GM12878 (cell line): ENCODE measurements at regions not wholly inside any gene's neighbourhood (a gene's known extent, or its start where the extent isn't known, plus 50 kb on each side); places are given as distances from the start of the nearest gene placed in this dataset.

ENCODE experiments used
- ATAC-seq: fragments of 200-7000 bp; cut with Tn5 transposase; 3 replicates; pipeline ENCODE4 v1.9.1; 2020; ENCODE audit warnings: mild to moderate bottlenecking, moderate library complexity
- BruUV-seq: library from RNA; stranded (reverse); fragments of 400-500 nt; replicated peaks from 2 replicates; lab custom pipeline; 2021; lab: Mats Ljungman, UMichigan
- CTCF ChIA-PET: fragments of 300-600 bp; sonication (Branson Sonifier 250); formaldehyde crosslinking; extraction: SDS; loops from one replicate; lab custom pipeline; 2021; ENCODE audit warnings: inconsistent platforms; lab: Yijun Ruan, JAX
- POLR2A ChIA-PET: fragments of 350-600 bp; formaldehyde crosslinking; extraction: SDS; loops from one replicate; lab custom pipeline; 2021; ENCODE audit warnings: inconsistent platforms; lab: Charles Lee
- RAD21 ChIA-PET: fragments of 300-600 bp; sonication (Branson Sonifier 250); formaldehyde crosslinking; loops from one replicate; lab custom pipeline; 2023; ENCODE audit warnings: antibody characterized with exemption; ENCODE audit not compliant: unreplicated experiment; lab: Charles Lee
- SMC1A ChIA-PET: fragments of 300-600 bp; sonication (Branson Sonifier 250); formaldehyde crosslinking; loops from one replicate; lab custom pipeline; 2023; ENCODE audit not compliant: unreplicated experiment, uncharacterized antibody; lab: Charles Lee
- DNase-seq: peaks from one replicate; pipeline ENCODE4 v3.0.0-alpha.2; 2011; ENCODE audit warnings: low read depth, low spot score
- FAIRE-seq: peaks from 3 replicates; lab custom pipeline; 2011; peaks lifted over from hg19 to GRCh38; lab: Jason Lieb, UNC
- H2AFZ ChIP-seq: 2 replicates; pipeline ENCODE4 v1.6.0; 2011; ENCODE audit warnings: low read depth, low read length, control low read depth; ENCODE audit not compliant: control insufficient read depth
- H3K27ac ChIP-seq: 2 replicates; pipeline ENCODE4 v1.5.1; 2011; ENCODE audit warnings: control low read depth; ENCODE audit not compliant: control insufficient read depth, insufficient read depth
- H3K27me3 ChIP-seq, 2 experiments: replicated peaks in 1 of 2; 2 replicates each; pipeline versions ENCODE4 v1.6.0 to v1.6.1; 2011; ENCODE audit warnings: low read length in 1 of 2; ENCODE audit not compliant: control insufficient read depth in 2 of 2, insufficient read depth in 2 of 2
- H3K36me3 ChIP-seq, 2 experiments: 2 replicates each; pipeline ENCODE4 v1.5.1; 2011; ENCODE audit warnings: low read length in 1 of 2; ENCODE audit not compliant: control insufficient read depth in 2 of 2, insufficient read depth in 2 of 2
- H3K4me1 ChIP-seq: 2 replicates; pipeline ENCODE4 v1.6.1; 2011; ENCODE audit warnings: mild to moderate bottlenecking, low read length, moderate library complexity, mixed read lengths; ENCODE audit not compliant: control insufficient read depth, insufficient read depth
- H3K4me2 ChIP-seq: 2 replicates; pipeline ENCODE4 v1.6.0; 2011; ENCODE audit warnings: control low read depth; ENCODE audit not compliant: control insufficient read depth, insufficient read depth
- H3K4me3 ChIP-seq: fragments of 200-600 bp; sonication (generic); 2 replicates; pipeline ENCODE4 v1.5.1; 2016
- H3K79me2 ChIP-seq: 2 replicates; pipeline ENCODE4 v1.6.0; 2011; ENCODE audit warnings: low read length; ENCODE audit not compliant: control insufficient read depth, insufficient read depth
- H3K9ac ChIP-seq: 2 replicates; pipeline ENCODE4 v1.8.0; 2011; ENCODE audit warnings: low read length, control low read depth, mixed read lengths; ENCODE audit not compliant: control insufficient read depth, insufficient read depth
- H3K9me3 ChIP-seq: replicated peaks from 3 replicates; pipeline ENCODE4 v1.5.1; 2011; ENCODE audit warnings: mild to moderate bottlenecking, low read length; ENCODE audit not compliant: control insufficient read depth, insufficient read depth
- H4K20me1 ChIP-seq: 2 replicates; pipeline ENCODE4 v1.6.0; 2011; ENCODE audit not compliant: control insufficient read depth, insufficient read depth
- MEF2A ChIP-seq: IDR thresholded peaks from 2 replicates; pipeline ENCODE4 v1.6.1; 2011; ENCODE audit warnings: low read depth, mild to moderate bottlenecking, low read length, moderate library complexity; ENCODE audit not compliant: insufficient read depth
- MYB ChIP-seq: fragments of 150-350 bp; IDR thresholded peaks from 2 replicates; pipeline ENCODE4 v1.6.1; 2014; ENCODE audit warnings: mild to moderate bottlenecking, low read depth, low read length, borderline replicate concordance
- MYC ChIP-seq: IDR thresholded peaks from 2 replicates; pipeline ENCODE4 v1.6.1; 2011; ENCODE audit warnings: mild to moderate bottlenecking, low read length, moderate library complexity, inconsistent platforms; ENCODE audit not compliant: insufficient read depth, insufficient replicate concordance, insufficient read length, severe bottlenecking
- NR2C1 ChIP-seq: fragments of 450-650 bp; IDR thresholded peaks from 2 replicates; pipeline ENCODE4 v1.6.1; 2017; ENCODE audit warnings: antibody characterized with exemption, mild to moderate bottlenecking, moderate library complexity
- RAD51 ChIP-seq: fragments of 450-650 bp; IDR thresholded peaks from 2 replicates; pipeline ENCODE4 v1.6.1; 2016; ENCODE audit warnings: moderate library complexity, mild to moderate bottlenecking, inconsistent platforms
- STAT3 ChIP-seq: IDR thresholded peaks from 2 replicates; pipeline ENCODE4 v1.6.1; 2011; ENCODE audit warnings: low read depth, low read length, improper control_type of control experiment
- TARDBP ChIP-seq: IDR thresholded peaks from 2 replicates; pipeline ENCODE4 v1.6.1; 2016; ENCODE audit warnings: borderline replicate concordance
- WGBS: methylation state at CpG from one replicate; pipeline ENCODE4 v1.1.6; 2016; ENCODE audit warnings: low lambda C conversion rate; ENCODE audit not compliant: insufficient replicate concordance, insufficient coverage; ENCODE audit errors: missing lambda C conversion rate; 5-methylcytosine and 5-hydroxymethylcytosine counted together
- in situ Hi-C: fragments of 300-500 bp; cut with MboI; formaldehyde crosslinking; loops from 9 replicates; pipeline ENCODE4 v1.14.3; 2018; ENCODE audit warnings: mixed read lengths
- intact Hi-C: fragments of 100-400 bp; cut with micrococcal nuclease; formaldehyde crosslinking; loops from one replicate; pipeline ENCODE4 v1.14.2; 2022; ENCODE audit not compliant: unreplicated experiment
- TF ChIP-seq, protein P1 (sequence below): fragments of 450-650 bp; IDR thresholded peaks from 2 replicates; pipeline ENCODE4 v1.6.1; 2017; ENCODE audit warnings: mild to moderate bottlenecking, moderate library complexity
- TF ChIP-seq, protein P2 (sequence below): IDR thresholded peaks from 2 replicates; pipeline ENCODE4 v1.6.1; 2012; ENCODE audit warnings: low read depth, low read length, improper control_type of control experiment

DNA sequence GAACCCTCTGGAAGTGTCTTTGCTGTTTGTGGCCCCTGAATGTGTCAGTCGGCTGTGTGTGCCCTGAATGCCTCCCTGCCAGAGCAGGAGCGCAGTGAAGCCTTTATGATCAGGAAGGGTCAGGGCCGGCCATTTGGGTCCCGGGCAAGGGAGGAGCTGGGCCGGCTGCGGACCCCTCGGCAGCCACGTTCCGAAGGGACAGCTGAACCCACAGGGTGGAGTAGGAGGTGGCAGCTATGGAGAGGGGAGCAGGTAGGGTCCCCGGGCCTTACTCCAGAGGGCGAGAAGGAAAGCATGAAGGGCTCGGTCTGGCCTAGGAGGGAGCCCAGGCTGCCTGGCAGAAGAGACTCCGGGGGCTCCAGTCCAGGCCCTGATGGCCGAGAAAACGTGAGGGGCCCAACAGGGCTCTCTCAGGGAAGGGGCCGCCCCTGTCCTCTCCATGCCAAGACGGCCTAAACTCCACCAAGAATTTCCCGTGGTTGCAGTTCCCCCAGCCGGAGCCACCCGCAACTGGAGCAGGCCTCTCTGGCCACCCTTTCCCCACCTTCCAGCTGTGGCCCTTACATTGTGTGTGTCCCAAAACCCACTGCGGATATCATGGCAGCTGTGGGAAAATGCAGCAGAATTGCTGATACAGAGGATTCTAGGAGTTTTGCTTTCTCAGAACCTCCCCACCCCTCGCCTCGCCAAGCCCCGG, 182.2 kb upstream of the STK26 start:
- intact Hi-C loops, result loop anchor here (1.0 to 5.0 kb wide), 4 partner anchors 230 to 1261 kb away; partner anchors contain the start of gene RAP2C

More for the DNA sequence above, 182.2 kb upstream of the STK26 start:
- in situ Hi-C loops, result no loop called here
- no peak overlapping the region for H2AFZ ChIP-seq
- H3K4me3 ChIP-seq, result no peak overlapping the region
- ChIA-PET SMC1A (interaction anchor here (1.0 to 1.8 kb wide), 14 partner anchors 13 to 782 kb away, joined by 3 to 13 read pairs (median 4); partner anchors contain the start of gene RAP2C), CTCF (interaction anchor here (0.9 to 2.0 kb wide), 30 partner anchors 8 to 791 kb away, joined by 3 to 28 read pairs (median 5); partner anchors contain the start of gene RAP2C), RAD21 (interaction anchor here (1.0 to 2.3 kb wide), 10 partner anchors 12 to 790 kb away, joined by 3 to 15 read pairs (median 5); partner anchors contain the start of gene RAP2C), POLR2A (no interaction called here)
- H3K79me2 ChIP-seq, result no peaks in the 10 kb centered on the region
- DNase-seq (no peak), ATAC-seq (peak; percentile 60), FAIRE-seq (no peak)
- no peaks in the 10 kb centered on the region for H3K9me3 ChIP-seq
- no peak overlapping the region for H3K27ac ChIP-seq
- TF ChIP-seq STAT3 (no peak), NR2C1 (no peak), TARDBP (no peak), MEF2A (no peak), RAD51 (no peak), MYC (no peak), MYB (no peak)
- TF ChIP-seq, protein P1, sequence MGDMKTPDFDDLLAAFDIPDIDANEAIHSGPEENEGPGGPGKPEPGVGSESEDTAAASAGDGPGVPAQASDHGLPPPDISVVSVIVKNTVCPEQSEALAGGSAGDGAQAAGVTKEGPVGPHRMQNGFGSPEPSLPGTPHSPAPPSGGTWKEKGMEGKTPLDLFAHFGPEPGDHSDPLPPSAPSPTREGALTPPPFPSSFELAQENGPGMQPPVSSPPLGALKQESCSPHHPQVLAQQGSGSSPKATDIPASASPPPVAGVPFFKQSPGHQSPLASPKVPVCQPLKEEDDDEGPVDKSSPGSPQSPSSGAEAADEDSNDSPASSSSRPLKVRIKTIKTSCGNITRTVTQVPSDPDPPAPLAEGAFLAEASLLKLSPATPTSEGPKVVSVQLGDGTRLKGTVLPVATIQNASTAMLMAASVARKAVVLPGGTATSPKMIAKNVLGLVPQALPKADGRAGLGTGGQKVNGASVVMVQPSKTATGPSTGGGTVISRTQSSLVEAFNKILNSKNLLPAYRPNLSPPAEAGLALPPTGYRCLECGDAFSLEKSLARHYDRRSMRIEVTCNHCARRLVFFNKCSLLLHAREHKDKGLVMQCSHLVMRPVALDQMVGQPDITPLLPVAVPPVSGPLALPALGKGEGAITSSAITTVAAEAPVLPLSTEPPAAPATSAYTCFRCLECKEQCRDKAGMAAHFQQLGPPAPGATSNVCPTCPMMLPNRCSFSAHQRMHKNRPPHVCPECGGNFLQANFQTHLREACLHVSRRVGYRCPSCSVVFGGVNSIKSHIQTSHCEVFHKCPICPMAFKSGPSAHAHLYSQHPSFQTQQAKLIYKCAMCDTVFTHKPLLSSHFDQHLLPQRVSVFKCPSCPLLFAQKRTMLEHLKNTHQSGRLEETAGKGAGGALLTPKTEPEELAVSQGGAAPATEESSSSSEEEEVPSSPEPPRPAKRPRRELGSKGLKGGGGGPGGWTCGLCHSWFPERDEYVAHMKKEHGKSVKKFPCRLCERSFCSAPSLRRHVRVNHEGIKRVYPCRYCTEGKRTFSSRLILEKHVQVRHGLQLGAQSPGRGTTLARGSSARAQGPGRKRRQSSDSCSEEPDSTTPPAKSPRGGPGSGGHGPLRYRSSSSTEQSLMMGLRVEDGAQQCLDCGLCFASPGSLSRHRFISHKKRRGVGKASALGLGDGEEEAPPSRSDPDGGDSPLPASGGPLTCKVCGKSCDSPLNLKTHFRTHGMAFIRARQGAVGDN, result no peak
- TF ChIP-seq, protein P2, sequence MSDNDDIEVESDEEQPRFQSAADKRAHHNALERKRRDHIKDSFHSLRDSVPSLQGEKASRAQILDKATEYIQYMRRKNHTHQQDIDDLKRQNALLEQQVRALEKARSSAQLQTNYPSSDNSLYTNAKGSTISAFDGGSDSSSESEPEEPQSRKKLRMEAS, result no peak
- H3K36me3 ChIP-seq, result no peaks in the 10 kb centered on the region
- H3K9ac ChIP-seq, result no peak overlapping the region
- no TSS peak for BruUV-seq
- 44% methylated on average over 24 of the region's 24 CpGs for WGBS
- H3K4me2 ChIP-seq, result peak overlapping the region; percentile 53; the same call in 1 of the 2 replicates
- no peaks in the 10 kb centered on the region for H3K4me1 ChIP-seq
- H3K27me3 ChIP-seq, result no peaks in the 10 kb centered on the region
- H4K20me1 ChIP-seq, result no peaks in the 10 kb centered on the region
